HepG2 (cell line): ENCODE measurements at regions not wholly inside any gene's neighbourhood (a gene's known extent, or its start where the extent isn't known, plus 50 kb on each side); places are given as distances from the start of the nearest gene placed in this dataset.

Experiments
- ATAC-seq: fragments of 200-7000 bp; cut with Tn5 transposase; 3 replicates; pipeline ENCODE4 v1.9.1; 2020; ENCODE audit warnings: mild to moderate bottlenecking, moderate library complexity
- BruUV-seq: library from RNA; stranded (reverse); fragments of 400-500 nt; replicated peaks from 2 replicates; lab custom pipeline; 2021; lab: Mats Ljungman, UMichigan
- CTCF ChIA-PET: fragments of 300-600 bp; formaldehyde crosslinking; extraction: SDS; loops from one replicate; lab custom pipeline; 2021; ENCODE audit warnings: low total read pairs, inconsistent platforms, low intra/inter-chr PET ratio; lab: Yijun Ruan, JAX
- POLR2A ChIA-PET: fragments of 350-600 bp; sonication (Branson Sonifier 250); formaldehyde crosslinking; loops from one replicate; lab custom pipeline; 2020; ENCODE audit warnings: antibody characterized with exemption, inconsistent platforms; lab: Yijun Ruan, JAX
- DNase-seq: peaks from one replicate; pipeline ENCODE4 v3.0.0-alpha.2; 2015; ENCODE audit warnings: low spot score
- FAIRE-seq: peaks from 3 replicates; lab custom pipeline; 2011; peaks lifted over from hg19 to GRCh38; lab: Jason Lieb, UNC
- H2AFZ ChIP-seq: one replicate; pipeline ENCODE4 v1.6.1; 2011; ENCODE audit warnings: low read length, inconsistent platforms
- H3K27ac ChIP-seq: fragments of 300-600 bp; 3 replicates; pipeline ENCODE4 v1.8.0; 2011; ENCODE audit warnings: mixed run types, mild to moderate bottlenecking, mixed read lengths, low read length, inconsistent platforms; ENCODE audit not compliant: insufficient read depth; ENCODE audit errors: extremely low read length
- H3K27me3 ChIP-seq, 2 experiments: fragments of 200-600 bp in 1 of 2; 2 replicates in 1 of 2; 3 replicates in 1 of 2; pipeline versions ENCODE4 v1.6.0 to v1.8.0; 2011; ENCODE audit warnings: low read length in 2 of 2, mild to moderate bottlenecking in 2 of 2, moderate library complexity in 2 of 2, inconsistent platforms in 1 of 2; ENCODE audit not compliant: insufficient read depth in 2 of 2, control insufficient read depth in 1 of 2
- H3K36me3 ChIP-seq, 2 experiments: fragments of 200-600 bp in 1 of 2; replicated peaks in 1 of 2; 2 replicates in 1 of 2; 3 replicates in 1 of 2; pipeline versions ENCODE4 v1.5.1 to v1.8.0; 2011; ENCODE audit warnings: low read length in 2 of 2, inconsistent platforms in 1 of 2; ENCODE audit not compliant: insufficient read depth in 2 of 2, control insufficient read depth in 1 of 2
- H3K4me1 ChIP-seq: 2 replicates; pipeline ENCODE4 v1.5.1; 2012; ENCODE audit warnings: low read length, inconsistent platforms; ENCODE audit not compliant: insufficient read depth
- H3K4me2 ChIP-seq: 2 replicates; pipeline ENCODE4 v1.6.0; 2011; ENCODE audit warnings: low read depth, low read length, inconsistent platforms
- H3K4me3 ChIP-seq, 3 experiments: fragments of 200-600 bp in 1 of 3; sonication (generic), shearing (Covaris generic) in 1 of 3; replicated peaks in 1 of 3; 2 replicates each; pipeline ENCODE4 v1.5.1; 2011 to 2016; ENCODE audit warnings: low read length in 3 of 3, inconsistent platforms in 2 of 3, low read depth in 2 of 3, mild to moderate bottlenecking in 2 of 3, control low read depth in 1 of 3, mixed read lengths in 1 of 3; ENCODE audit not compliant: insufficient read depth in 1 of 3
- H3K79me2 ChIP-seq: one replicate; pipeline ENCODE4 v1.6.1; 2011; ENCODE audit warnings: low read length, inconsistent platforms; ENCODE audit not compliant: insufficient read depth
- H3K9ac ChIP-seq: 2 replicates; pipeline ENCODE4 v1.6.0; 2011; ENCODE audit warnings: mild to moderate bottlenecking, low read depth, low read length, inconsistent platforms; ENCODE audit not compliant: insufficient read depth
- H3K9me3 ChIP-seq: 2 replicates; pipeline ENCODE4 v1.5.1; 2012; ENCODE audit warnings: mild to moderate bottlenecking, low read length
- H4K20me1 ChIP-seq: 2 replicates; pipeline ENCODE4 v1.6.0; 2011; ENCODE audit warnings: inconsistent platforms, mild to moderate bottlenecking, low read length, moderate library complexity; ENCODE audit not compliant: insufficient read depth
- CEBPB ChIP-seq: IDR thresholded peaks from 2 replicates; pipeline ENCODE4 v1.6.1; 2011; ENCODE audit warnings: low read depth, low read length, improper control_type of control experiment, borderline replicate concordance
- ELF4 ChIP-seq: sonication (generic); formaldehyde crosslinking; IDR thresholded peaks from 2 replicates; pipeline ENCODE4 v1.5.0; 2020; ENCODE audit warnings: missing genetic modification reagents, mild to moderate bottlenecking, moderate library complexity, borderline replicate concordance
- FOXC1 ChIP-seq: sonication (generic); formaldehyde crosslinking; IDR thresholded peaks from 2 replicates; pipeline ENCODE4 v1.8.0; 2022; ENCODE audit warnings: mild to moderate bottlenecking, missing genetic modification reagents, borderline replicate concordance
- GZF1 ChIP-seq: sonication (generic); formaldehyde crosslinking; IDR thresholded peaks from 2 replicates; pipeline ENCODE4 v1.5.1; 2020; ENCODE audit warnings: mild to moderate bottlenecking, missing genetic modification reagents
- JDP2 ChIP-seq: sonication (generic); formaldehyde crosslinking; IDR thresholded peaks from 2 replicates; pipeline ENCODE4 v1.8.1; 2022; ENCODE audit warnings: missing genetic modification reagents, borderline replicate concordance
- KDM2A ChIP-seq: sonication (generic); formaldehyde crosslinking; IDR thresholded peaks from 2 replicates; pipeline ENCODE4 v1.4.0; 2020; ENCODE audit warnings: low read depth, missing genetic modification reagents, borderline replicate concordance
- KDM5B ChIP-seq: sonication (generic); formaldehyde crosslinking; IDR thresholded peaks from 2 replicates; pipeline ENCODE4 v1.4.0; 2020; ENCODE audit warnings: missing genetic modification reagents, mild to moderate bottlenecking, borderline replicate concordance
- MED8 ChIP-seq: sonication (generic); formaldehyde crosslinking; IDR thresholded peaks from 2 replicates; pipeline ENCODE4 v1.8.1; 2023; ENCODE audit warnings: mild to moderate bottlenecking, missing genetic modification reagents; ENCODE audit not compliant: insufficient replicate concordance
- POLR2AphosphoS2 ChIP-seq: IDR thresholded peaks from 2 replicates; pipeline ENCODE4 v1.6.1; 2011; ENCODE audit warnings: low read depth, low read length, improper control_type of control experiment
- PRPF4 ChIP-seq: fragments of 200-400 bp; formaldehyde crosslinking; IDR thresholded peaks from 2 replicates; pipeline ENCODE4 v1.6.1; 2016; ENCODE audit warnings: low read length, low read depth; ENCODE audit not compliant: poor library complexity, severe bottlenecking
- ZIK1 ChIP-seq: sonication (generic); formaldehyde crosslinking; IDR thresholded peaks from 2 replicates; pipeline ENCODE4 v1.5.0; 2020; ENCODE audit warnings: mild to moderate bottlenecking, low read depth, missing genetic modification reagents, borderline replicate concordance
- ZNF17 ChIP-seq: sonication (generic); formaldehyde crosslinking; IDR thresholded peaks from 2 replicates; pipeline ENCODE4 v1.5.0; 2020; ENCODE audit warnings: mild to moderate bottlenecking, missing genetic modification reagents
- ZNF256 ChIP-seq: sonication (generic); formaldehyde crosslinking; conservative IDR thresholded peaks from 2 replicates; pipeline ENCODE4 v1.4.0; 2020; ENCODE audit warnings: missing genetic modification reagents
- ZNF383 ChIP-seq: sonication (generic); formaldehyde crosslinking; IDR thresholded peaks from 2 replicates; pipeline ENCODE4 v1.4.0; 2020; ENCODE audit warnings: missing genetic modification reagents, mild to moderate bottlenecking, borderline replicate concordance
- ZNF430 ChIP-seq: sonication (generic); formaldehyde crosslinking; IDR thresholded peaks from 2 replicates; pipeline ENCODE4 v1.9.0; 2021; ENCODE audit warnings: mild to moderate bottlenecking, missing genetic modification reagents
- ZNF547 ChIP-seq: sonication (generic); formaldehyde crosslinking; IDR thresholded peaks from 2 replicates; pipeline ENCODE4 v1.5.1; 2020; ENCODE audit warnings: mild to moderate bottlenecking, missing genetic modification reagents
- ZNF629 ChIP-seq: sonication (generic); formaldehyde crosslinking; conservative IDR thresholded peaks from 2 replicates; pipeline ENCODE4 v1.5.0; 2020; ENCODE audit warnings: missing genetic modification reagents
- WGBS: methylation state at CpG from one replicate; pipeline ENCODE4 v1.1.6; 2017; ENCODE audit warnings: low lambda C conversion rate; 5-methylcytosine and 5-hydroxymethylcytosine counted together
- in situ Hi-C: cut with HindIII; loops from 2 replicates; pipeline ENCODE4 v1.10.0; 2017; ENCODE audit warnings: low pct_unique_long_range_greater_than_20kb; ENCODE audit not compliant: extremely low pct_ligation_motif_present
- intact Hi-C: fragments of 100-400 bp; cut with micrococcal nuclease; formaldehyde crosslinking; loops from one replicate; pipeline ENCODE4 v1.10.0; 2022; ENCODE audit not compliant: unreplicated experiment
- TF ChIP-seq, protein P1 (sequence below): sonication (generic); formaldehyde crosslinking; IDR thresholded peaks from 2 replicates; pipeline ENCODE4 v1.4.0; 2020; ENCODE audit warnings: mild to moderate bottlenecking, low read depth, missing genetic modification reagents

DNA sequence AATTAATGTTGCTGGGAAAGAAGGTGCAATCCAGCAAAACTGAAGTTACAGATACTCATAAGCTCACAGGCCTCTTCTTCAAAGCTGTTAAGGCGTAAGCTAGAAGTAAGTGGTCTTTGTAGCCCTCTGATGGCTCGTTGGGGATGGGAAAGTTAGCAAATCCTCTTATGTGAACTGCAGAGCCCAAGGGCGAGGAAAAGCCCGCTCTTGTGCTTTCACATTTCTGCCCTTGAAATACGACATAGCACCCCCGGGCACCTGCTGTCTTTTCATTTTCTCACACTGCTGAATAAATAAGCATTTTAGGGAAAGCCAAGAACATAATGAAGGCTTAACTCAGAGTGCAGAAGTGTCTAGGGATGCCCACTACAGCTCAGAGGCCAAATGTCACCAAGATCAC is 73.1 kb upstream of the SORBS2 start:
- peaks cover 14% of the 10 kb centered on the region for H3K4me1 ChIP-seq
- in situ Hi-C loops (no loop called here), intact Hi-C loops (no loop called here)
- no peak overlapping the region for H3K4me3 ChIP-seq
- peaks cover 13% of the 10 kb centered on the region for H3K9me3 ChIP-seq
- ATAC-seq = no peak
- no peaks in the 10 kb centered on the region for H3K79me2 ChIP-seq
- 0 out of 2 replicates have a peak overlapping the region, but pooled peaks have one; percentile 24 for H3K4me2 ChIP-seq
- BruUV-seq = no TSS peak
- CTCF ChIA-PET = no interaction called here
- H3K36me3 ChIP-seq = no peaks in the 10 kb centered on the region
- H2AFZ ChIP-seq = no peak overlapping the region
- WGBS = 24% methylated on average over 6 of the region's 6 CpGs
- TF ChIP-seq ZNF629 (CRISPR knock-in tag) (no peak), POLR2AphosphoS2 (no peak), PRPF4 (no peak), ZNF547 (CRISPR knock-in tag) (no peak), JDP2 (CRISPR knock-in tag) (no peak), ZNF430 (CRISPR knock-in tag) (no peak), FOXC1 (CRISPR knock-in tag) (no peak), GZF1 (CRISPR knock-in tag) (no peak), CEBPB (no peak), MED8 (CRISPR knock-in tag) (no peak), ZIK1 (CRISPR knock-in tag) (no peak), KDM5B (no peak), ELF4 (CRISPR knock-in tag) (no peak), ZNF383 (CRISPR knock-in tag) (no peak), ZNF17 (CRISPR knock-in tag) (no peak), ZNF256 (CRISPR knock-in tag) (no peak), KDM2A (no peak)
- TF ChIP-seq, protein P1, sequence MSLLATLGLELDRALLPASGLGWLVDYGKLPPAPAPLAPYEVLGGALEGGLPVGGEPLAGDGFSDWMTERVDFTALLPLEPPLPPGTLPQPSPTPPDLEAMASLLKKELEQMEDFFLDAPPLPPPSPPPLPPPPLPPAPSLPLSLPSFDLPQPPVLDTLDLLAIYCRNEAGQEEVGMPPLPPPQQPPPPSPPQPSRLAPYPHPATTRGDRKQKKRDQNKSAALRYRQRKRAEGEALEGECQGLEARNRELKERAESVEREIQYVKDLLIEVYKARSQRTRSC (CRISPR knock-in tag) = no peak
- TF ChIP-seq, all 625 proteins: peak for 0
- no peak for DNase-seq
- Histone ChIP-seq H3K27me3 (peaks cover 0 to 2% of the 10 kb centered on the region in 2 experiments; a peak in 2 of 5 replicates), H3K27ac (no peak overlapping the region), H4K20me1 (no peaks in the 10 kb centered on the region), H3K9ac (no peak overlapping the region)
- no peak for FAIRE-seq
- POLR2A ChIA-PET = no interaction called here
